Ovary (tissue), 7 donors: ENCODE measurements at regions not wholly inside any gene's neighbourhood (a gene's known extent, or its start where the extent isn't known, plus 50 kb on each side); places are given as distances from the start of the nearest gene placed in this dataset.

Experiments
- DNase-seq, 5 donors: peaks; one replicate each; pipeline ENCODE4 v3.0.0-alpha.2; 2019 to 2020
- H3K27ac ChIP-seq, 2 donors: fragments of 200-600 bp; one replicate each; pipeline versions ENCODE4 v1.5.1 to v1.8.0; 2019 to 2022
- H3K27me3 ChIP-seq: fragments of 200-600 bp; one replicate; pipeline ENCODE4 v1.8.0; 2022
- H3K36me3 ChIP-seq: fragments of 200-600 bp; sonication (generic); one replicate; pipeline ENCODE4 v1.5.1; 2019
- H3K4me1 ChIP-seq: one replicate; pipeline ENCODE4 v1.8.1; 2013; ENCODE audit warnings: mild to moderate bottlenecking, moderate library complexity; ENCODE audit not compliant: insufficient read depth
- H3K4me3 ChIP-seq: fragments of 200-600 bp; sonication (generic); one replicate; pipeline ENCODE4 v1.5.1; 2017
- H3K9me3 ChIP-seq, 2 donors: fragments of 200-600 bp in 1 of 2; sonication (generic) in 1 of 2; one replicate each; pipeline versions ENCODE4 v1.5.1 to v1.8.1; 2013 to 2019; ENCODE audit warnings: mild to moderate bottlenecking in 1 of 2, moderate library complexity in 1 of 2
- EP300 ChIP-seq: sonication (generic); formaldehyde crosslinking; IDR thresholded peaks from one replicate; pipeline ENCODE4 v1.6.1; 2017; ENCODE audit warnings: antibody characterized with exemption
- POLR2A ChIP-seq: fragments of 450-650 bp; IDR thresholded peaks from one replicate; pipeline ENCODE4 v1.6.1; 2017; ENCODE audit warnings: antibody characterized with exemption, mild to moderate bottlenecking, moderate library complexity
- WGBS, 3 donors: extraction: QIAGEN DNeasy Blood & Tissue Kit in 1 of 3; methylation state at CpG; one replicate each; pipeline versions ENCODE4 v1.1.5 to v1.1.7; 2013 to 2017; 5-methylcytosine and 5-hydroxymethylcytosine counted together
- intact Hi-C, 4 donors: fragments of 100-400 bp; cut with DNase I; formaldehyde crosslinking; loops; one replicate each; pipeline versions ENCODE4 v1.11.0 to v1.15.1; 2022 to 2023
- TF ChIP-seq, protein P1 (sequence below), 3 donors: fragments of 450-650 bp in 2 of 3; fragments of 200-600 bp in 1 of 3; IDR thresholded peaks; one replicate each; pipeline versions ENCODE4 v1.5.1 to v1.8.0; 2016 to 2022; ENCODE audit warnings: antibody characterized with exemption in 3 of 3, mild to moderate bottlenecking in 1 of 3
- donor health status: DM: no; HTN: no; CAD: no; lungs with moderate emphysema.
- donor health status: DM: no; HTN: no; CAD: no.
- donor health status: Bipolar disorder and iron deficiency.
- donor health status: DM: no; HTN: no; CAD: no.
- donor health status: DM: yes; HTN: yes; CAD: no.

DNA sequence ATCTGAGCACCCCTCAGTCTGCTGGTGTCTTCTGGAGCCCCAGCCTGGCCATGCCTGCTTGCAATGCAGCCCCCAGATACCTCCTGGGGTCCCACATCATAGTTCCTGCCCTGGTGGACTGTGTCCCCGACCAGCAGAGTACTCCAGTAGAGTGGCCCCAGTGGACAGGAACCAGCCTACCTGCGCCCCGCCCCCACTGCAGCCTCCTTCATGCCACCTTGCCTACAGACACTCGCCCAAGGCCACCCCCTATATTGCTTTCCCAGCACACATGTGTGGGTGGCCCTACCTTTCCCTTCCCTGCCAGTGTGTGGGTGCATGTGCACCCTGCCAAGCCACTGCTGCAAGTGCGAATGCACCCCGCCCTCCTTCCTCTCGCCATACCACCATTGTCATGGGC lies 204.0 kb downstream of the EDN1 start:
- H3K27me3 ChIP-seq = no peaks in the 10 kb centered on the region
- H3K9me3 ChIP-seq = no peaks in the 10 kb centered on the region
- no peak for TF ChIP-seq EP300
- TF ChIP-seq POLR2A = no peak
- TF ChIP-seq, protein P1, sequence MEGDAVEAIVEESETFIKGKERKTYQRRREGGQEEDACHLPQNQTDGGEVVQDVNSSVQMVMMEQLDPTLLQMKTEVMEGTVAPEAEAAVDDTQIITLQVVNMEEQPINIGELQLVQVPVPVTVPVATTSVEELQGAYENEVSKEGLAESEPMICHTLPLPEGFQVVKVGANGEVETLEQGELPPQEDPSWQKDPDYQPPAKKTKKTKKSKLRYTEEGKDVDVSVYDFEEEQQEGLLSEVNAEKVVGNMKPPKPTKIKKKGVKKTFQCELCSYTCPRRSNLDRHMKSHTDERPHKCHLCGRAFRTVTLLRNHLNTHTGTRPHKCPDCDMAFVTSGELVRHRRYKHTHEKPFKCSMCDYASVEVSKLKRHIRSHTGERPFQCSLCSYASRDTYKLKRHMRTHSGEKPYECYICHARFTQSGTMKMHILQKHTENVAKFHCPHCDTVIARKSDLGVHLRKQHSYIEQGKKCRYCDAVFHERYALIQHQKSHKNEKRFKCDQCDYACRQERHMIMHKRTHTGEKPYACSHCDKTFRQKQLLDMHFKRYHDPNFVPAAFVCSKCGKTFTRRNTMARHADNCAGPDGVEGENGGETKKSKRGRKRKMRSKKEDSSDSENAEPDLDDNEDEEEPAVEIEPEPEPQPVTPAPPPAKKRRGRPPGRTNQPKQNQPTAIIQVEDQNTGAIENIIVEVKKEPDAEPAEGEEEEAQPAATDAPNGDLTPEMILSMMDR (IDR thresholded peaks at IDR 0.05) = no peak
- H3K4me1 ChIP-seq = no peaks in the 10 kb centered on the region
- intact Hi-C loops = no loop called here
- H3K36me3 ChIP-seq = no peaks in the 10 kb centered on the region
- DNase-seq = no peak
- WGBS, 3 donors = 93 to 96% (median 94%) methylated on average over 7 of the region's 7 CpGs
- no peak overlapping the region for H3K27ac ChIP-seq
- H3K4me3 ChIP-seq = no peak overlapping the region

DNA sequence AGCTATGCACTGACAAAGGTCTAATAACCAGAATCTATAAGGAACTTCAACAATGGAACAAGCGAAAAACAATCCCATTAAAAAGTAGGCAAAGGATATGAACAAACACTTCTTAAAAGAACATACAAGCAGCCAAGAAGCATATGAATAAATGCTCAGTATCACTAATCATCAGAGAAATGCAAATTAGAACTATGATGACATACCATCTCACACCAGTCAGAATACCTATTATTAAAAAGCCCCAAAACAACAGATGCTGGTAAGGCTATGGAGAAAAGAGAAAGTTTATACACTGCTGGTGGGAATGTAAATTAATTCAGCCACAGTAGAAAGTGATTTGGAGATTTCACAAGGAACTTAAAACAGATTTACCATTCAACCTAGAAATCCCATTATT lies 211.8 kb downstream of the EDN1 start:
- Histone ChIP-seq H3K4me1 (no peaks in the 10 kb centered on the region), H3K27ac (no peak overlapping the region), H3K9me3 (no peaks in the 10 kb centered on the region), H3K36me3 (no peaks in the 10 kb centered on the region), H3K27me3 (no peaks in the 10 kb centered on the region), H3K4me3 (no peak overlapping the region)
- no peak for DNase-seq
- intact Hi-C loops = no loop called here
- TF ChIP-seq, protein P1 (IDR thresholded peaks at IDR 0.05) = no peak
- TF ChIP-seq EP300 = no peak
- no peak for TF ChIP-seq POLR2A
- 92 to 100% (median 96%) methylated on average over 1 of the region's 1 CpG for WGBS, 3 donors

DNA sequence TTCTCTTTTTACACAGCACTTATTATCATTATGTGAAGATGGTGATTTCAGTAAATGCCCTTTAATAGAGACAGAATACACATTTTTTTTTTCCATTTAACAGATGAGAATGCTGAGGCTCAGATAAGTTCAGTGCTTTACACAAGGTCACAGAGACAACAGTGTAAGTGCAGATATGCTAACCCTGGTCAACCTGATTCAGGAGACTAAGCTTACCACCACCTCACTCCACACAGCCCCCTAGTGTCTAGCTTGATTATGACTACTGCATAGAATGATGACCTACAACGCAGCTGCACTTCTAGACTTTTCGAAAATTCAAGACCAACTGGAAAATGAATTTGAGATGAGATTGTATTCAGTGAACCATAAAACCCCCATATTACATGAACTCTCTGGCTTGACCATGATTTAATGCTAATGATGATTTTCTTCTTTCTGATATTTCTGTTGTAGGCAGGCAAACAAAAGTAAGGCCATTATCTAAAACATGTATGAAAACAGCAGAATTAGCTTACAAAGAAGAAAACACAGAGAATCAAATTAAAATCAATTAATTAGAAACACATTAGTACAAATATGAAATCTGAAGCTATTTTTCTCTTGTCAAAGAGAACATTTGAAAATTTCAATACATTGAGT lies 212.1 kb upstream of the PHACTR1 start:
- TF ChIP-seq EP300 (no peak), POLR2A (no peak)
- TF ChIP-seq, protein P1 (IDR thresholded peaks at IDR 0.05) = no peak
- Histone ChIP-seq H3K4me3 (no peak overlapping the region), H3K9me3 (no peaks in the 10 kb centered on the region), H3K27me3 (no peaks in the 10 kb centered on the region), H3K27ac (no peak overlapping the region), H3K4me1 (no peaks in the 10 kb centered on the region), H3K36me3 (no peaks in the 10 kb centered on the region)
- intact Hi-C loops = no loop called here
- WGBS, 3 donors = 88 to 97% (median 94%) methylated on average over 2 of the region's 2 CpGs
- no peak for DNase-seq

DNA sequence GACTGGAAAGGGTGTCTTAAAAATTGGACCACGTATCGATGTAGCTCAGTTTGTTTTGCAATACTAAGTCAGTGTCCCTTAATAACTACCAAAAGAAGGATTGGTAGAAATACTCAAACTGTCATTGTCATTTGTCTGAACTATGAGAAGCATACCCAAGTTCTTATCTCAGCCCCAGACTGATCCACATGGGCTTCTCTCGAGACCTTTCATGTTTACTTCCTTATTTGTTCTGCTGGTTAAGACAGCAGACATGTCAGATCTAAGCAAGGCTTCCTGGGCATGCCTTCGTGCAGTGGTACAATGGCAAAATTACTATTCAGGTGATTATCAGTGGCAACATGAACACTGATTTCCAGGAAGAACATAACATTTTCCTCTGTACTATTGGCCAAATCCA lies 211.1 kb upstream of the PHACTR1 start:
- no peaks in the 10 kb centered on the region for H3K36me3 ChIP-seq
- 78 to 82% (median 80%) methylated on average over 4 of the region's 4 CpGs for WGBS, 3 donors
- intact Hi-C loops = no loop called here
- no peak overlapping the region for H3K27ac ChIP-seq
- no peaks in the 10 kb centered on the region for H3K4me1 ChIP-seq
- no peaks in the 10 kb centered on the region for H3K9me3 ChIP-seq
- no peaks in the 10 kb centered on the region for H3K27me3 ChIP-seq
- no peak overlapping the region for H3K4me3 ChIP-seq
- TF ChIP-seq, protein P1 (IDR thresholded peaks at IDR 0.05) = no peak
- no peak for TF ChIP-seq EP300
- no peak for TF ChIP-seq POLR2A
- no peak for DNase-seq
